Osteoblast (primary cell): ENCODE measurements at regions not wholly inside any gene's neighbourhood (a gene's known extent, or its start where the extent isn't known, plus 50 kb on each side); places are given as distances from the start of the nearest gene placed in this dataset.

ENCODE experiments used
- DNase-seq: peaks from one replicate; pipeline ENCODE4 v3.0.0; 2011; ENCODE audit warnings: low spot score, mixed read lengths; ENCODE audit not compliant: insufficient read length; ENCODE audit errors: missing footprints
- H2AFZ ChIP-seq: 2 replicates; pipeline ENCODE4 v1.6.0; 2011; ENCODE audit warnings: mild to moderate bottlenecking, low read length
- H3K27ac ChIP-seq: 2 replicates; pipeline ENCODE4 v1.5.1; 2011; ENCODE audit warnings: mild to moderate bottlenecking, low read depth, low read length, moderate library complexity
- H3K27me3 ChIP-seq: 2 replicates; pipeline ENCODE4 v1.6.0; 2012; ENCODE audit warnings: mild to moderate bottlenecking, control low read depth, inconsistent platforms, low read length, moderate library complexity; ENCODE audit not compliant: insufficient read depth
- H3K36me3 ChIP-seq: 2 replicates; pipeline ENCODE4 v1.5.1; 2011; ENCODE audit warnings: mild to moderate bottlenecking, low read length, control low read depth, moderate library complexity; ENCODE audit not compliant: insufficient read depth
- H3K4me1 ChIP-seq: 2 replicates; pipeline ENCODE4 v1.5.1; 2011; ENCODE audit warnings: mild to moderate bottlenecking, low read length, control low read depth, moderate library complexity; ENCODE audit not compliant: insufficient read depth
- H3K4me2 ChIP-seq: 2 replicates; pipeline ENCODE4 v1.6.0; 2011; ENCODE audit warnings: mild to moderate bottlenecking, low read length; ENCODE audit not compliant: insufficient read depth
- H3K4me3 ChIP-seq: fragments of 200-600 bp; sonication (generic); 3 replicates; pipeline ENCODE4 v1.5.1; 2012; ENCODE audit warnings: mild to moderate bottlenecking, low read length, inconsistent platforms; ENCODE audit not compliant: insufficient read depth
- H3K79me2 ChIP-seq: 2 replicates; pipeline ENCODE4 v1.6.0; 2012; ENCODE audit warnings: mild to moderate bottlenecking, low read length, control low read depth, inconsistent platforms; ENCODE audit not compliant: insufficient read depth
- H3K9me3 ChIP-seq: 2 replicates; pipeline ENCODE4 v1.5.1; 2011; ENCODE audit warnings: low read depth, low read length, control low read depth
- H4K20me1 ChIP-seq: 2 replicates; pipeline ENCODE4 v1.6.0; 2012; ENCODE audit warnings: mild to moderate bottlenecking, low read length, control low read depth; ENCODE audit not compliant: insufficient read depth
- CTCF ChIP-seq: IDR thresholded peaks from 2 replicates; pipeline ENCODE4 v1.5.1; 2011; ENCODE audit warnings: mild to moderate bottlenecking, low read depth, low read length, moderate library complexity; ENCODE audit errors: extremely low read depth

GRCh38 chr2:144579556-144579955 is 59.6 kb upstream of the ZEB2 start:
- Histone ChIP-seq H3K4me3 (no peak overlapping the region), H4K20me1 (no peaks in the 10 kb centered on the region), H3K36me3 (no peaks in the 10 kb centered on the region), H3K9me3 (no peaks in the 10 kb centered on the region), H3K27me3 (no peaks in the 10 kb centered on the region), H3K4me1 (peaks cover 11% of the 10 kb centered on the region), H3K27ac (no peak overlapping the region), H3K4me2 (no peak overlapping the region), H2AFZ (no peak overlapping the region), H3K79me2 (no peaks in the 10 kb centered on the region)
- DNase-seq: no peak
- no peak for TF ChIP-seq CTCF

GRCh38 chr2:144578099-144578498 is 58.2 kb upstream of the ZEB2 start:
- Histone ChIP-seq H3K9me3 (no peaks in the 10 kb centered on the region), H3K27ac (no peak overlapping the region), H3K79me2 (no peaks in the 10 kb centered on the region), H3K36me3 (no peaks in the 10 kb centered on the region), H2AFZ (no peak overlapping the region), H3K4me2 (no peak overlapping the region), H4K20me1 (no peaks in the 10 kb centered on the region), H3K4me3 (no peak overlapping the region), H3K4me1 (no peaks in the 10 kb centered on the region), H3K27me3 (no peaks in the 10 kb centered on the region)
- DNase-seq: no peak
- TF ChIP-seq CTCF: no peak

- Histone ChIP-seq H3K9me3 (no peaks in the 10 kb centered on the region), H3K27ac (no peak overlapping the region), H3K36me3 (no peaks in the 10 kb centered on the region), H3K79me2 (no peaks in the 10 kb centered on the region), H3K4me2 (no peak overlapping the region), H4K20me1 (no peaks in the 10 kb centered on the region), H3K27me3 (no peaks in the 10 kb centered on the region), H3K4me1 (no peaks in the 10 kb centered on the region), H3K4me3 (no peak overlapping the region), H2AFZ (no peak overlapping the region)
- no peak for TF ChIP-seq CTCF
- DNase-seq: no peak
Measured at GRCh38 chr2:144572977-144573376, 53.1 kb upstream of the ZEB2 start.

- Histone ChIP-seq H4K20me1 (no peaks in the 10 kb centered on the region), H3K36me3 (no peaks in the 10 kb centered on the region), H2AFZ (no peak overlapping the region), H3K4me1 (no peaks in the 10 kb centered on the region), H3K79me2 (no peaks in the 10 kb centered on the region), H3K27me3 (no peaks in the 10 kb centered on the region), H3K27ac (no peak overlapping the region), H3K4me3 (no peak overlapping the region), H3K4me2 (no peak overlapping the region), H3K9me3 (no peaks in the 10 kb centered on the region)
- TF ChIP-seq CTCF: no peak
- no peak for DNase-seq
Measured at GRCh38 chr2:144571770-144572169, 51.9 kb upstream of the ZEB2 start.
